Lower lobe of right lung (tissue), 2 donors: ENCODE measurements at regions not wholly inside any gene's neighbourhood (a gene's known extent, or its start where the extent isn't known, plus 50 kb on each side); places are given as distances from the start of the nearest gene placed in this dataset.
"Not testable (repeated sequence)": the region's sequence is repeated elsewhere in the genome, so short reads cannot be mapped to it uniquely, and the experiment has no call there.

Experiments
- ATAC-seq, 2 donors: fragments of 200-7000 bp; cut with Tn5 transposase; one replicate each; pipeline ENCODE4 v1.9.1; 2020 to 2022; ENCODE audit warnings: mild to moderate bottlenecking in 2 of 2, moderate library complexity in 2 of 2
- DNase-seq: peaks from one replicate; pipeline ENCODE4 v3.0.0-alpha.2; 2020
- H3K27ac ChIP-seq: fragments of 200-600 bp; one replicate; pipeline ENCODE4 v1.8.0; 2022
- H3K27me3 ChIP-seq: fragments of 200-600 bp; one replicate; pipeline ENCODE4 v1.8.0; 2022; ENCODE audit warnings: low read depth
- H3K36me3 ChIP-seq: fragments of 200-600 bp; one replicate; pipeline ENCODE4 v1.8.0; 2022; ENCODE audit warnings: mild to moderate bottlenecking
- H3K4me1 ChIP-seq: fragments of 200-600 bp; one replicate; pipeline ENCODE4 v1.8.0; 2022
- H3K4me3 ChIP-seq: fragments of 200-600 bp; one replicate; pipeline ENCODE4 v1.8.0; 2022; ENCODE audit warnings: mild to moderate bottlenecking
- H3K9me3 ChIP-seq: fragments of 200-600 bp; one replicate; pipeline ENCODE4 v1.8.0; 2022
- CTCF ChIP-seq: fragments of 200-600 bp; IDR thresholded peaks from one replicate; pipeline ENCODE4 v1.8.0; 2022; ENCODE audit warnings: antibody characterized with exemption, mild to moderate bottlenecking
- intact Hi-C: fragments of 100-400 bp; cut with DNase I; formaldehyde crosslinking; loops from one replicate; pipeline ENCODE4 v1.11.0; 2022
- donor health status: DM: no; HTN: yes; CAD: no; lungs with severe emphysema.

- ATAC-seq, result no peak
- intact Hi-C loops, result no loop called here
- H3K27ac ChIP-seq, result no peak overlapping the region
Measured at GRCh38 chr11:13135385-13136271, 126.5 kb downstream of the RASSF10 start.

GRCh38 chr11:13136272-13136596 is 127.1 kb downstream of the RASSF10 start:
- Histone ChIP-seq H3K36me3 (no peaks in the 10 kb centered on the region), H3K9me3 (no peaks in the 10 kb centered on the region), H3K4me3 (no peak overlapping the region), H3K4me1 (peaks cover 5% of the 10 kb centered on the region), H3K27me3 (no peaks in the 10 kb centered on the region), H3K27ac (no peak overlapping the region)
- no peak for ATAC-seq
- no peak for TF ChIP-seq CTCF
- intact Hi-C loops, result no loop called here
- no peak for DNase-seq

More at GRCh38 chr11:13135385-13136271, 126.5 kb downstream of the RASSF10 start:
- no peak for DNase-seq
- no peaks in the 10 kb centered on the region for H3K9me3 ChIP-seq
- H3K36me3 ChIP-seq, result no peaks in the 10 kb centered on the region
- no peaks in the 10 kb centered on the region for H3K27me3 ChIP-seq
- no peak for TF ChIP-seq CTCF
- H3K4me3 ChIP-seq, result no peak overlapping the region
- peaks cover 5% of the 10 kb centered on the region for H3K4me1 ChIP-seq

GRCh38 chr11:13137844-13138301 is 128.8 kb downstream of the RASSF10 start:
- intact Hi-C loops, result no loop called here
- Histone ChIP-seq H3K27me3 (no peaks in the 10 kb centered on the region), H3K27ac (no peak overlapping the region), H3K36me3 (no peaks in the 10 kb centered on the region), H3K4me1 (peaks cover 7% of the 10 kb centered on the region), H3K4me3 (no peak overlapping the region), H3K9me3 (no peaks in the 10 kb centered on the region)
- TF ChIP-seq CTCF, result no peak
- no peak for DNase-seq
- ATAC-seq, result no peak

- H3K36me3 ChIP-seq, H3K4me3 ChIP-seq, H3K27ac ChIP-seq, DNase-seq, intact Hi-C loops, H3K9me3 ChIP-seq, H3K27me3 ChIP-seq, ATAC-seq: not testable (repeated sequence)
- H3K4me1 ChIP-seq, result peaks cover 10% of the 10 kb centered on the region
Measured at GRCh38 chr11:13139085-13139484, 130.0 kb downstream of the RASSF10 start.

GRCh38 chr11:13140028-13140870 is 131.1 kb downstream of the RASSF10 start:
- intact Hi-C loops, result loop anchor here (10.0 kb wide), 1 partner anchor 175 kb away; no protein-coding TSS in a partner anchor
- peak; percentile 94 to 96 for ATAC-seq
- no peak for TF ChIP-seq CTCF
- H3K4me1 ChIP-seq, result peaks cover 10% of the 10 kb centered on the region
- H3K36me3 ChIP-seq, result no peaks in the 10 kb centered on the region
- peak; percentile 84 for DNase-seq
- H3K4me3 ChIP-seq, result no peak overlapping the region
- no peaks in the 10 kb centered on the region for H3K9me3 ChIP-seq
- no peaks in the 10 kb centered on the region for H3K27me3 ChIP-seq
- no peak overlapping the region for H3K27ac ChIP-seq
